ENCODE measurements at regions not wholly inside any gene's neighbourhood (a gene's known extent, or its start where the extent isn't known, plus 50 kb on each side); places are given as distances from the start of the nearest gene placed in this dataset.

DNA sequence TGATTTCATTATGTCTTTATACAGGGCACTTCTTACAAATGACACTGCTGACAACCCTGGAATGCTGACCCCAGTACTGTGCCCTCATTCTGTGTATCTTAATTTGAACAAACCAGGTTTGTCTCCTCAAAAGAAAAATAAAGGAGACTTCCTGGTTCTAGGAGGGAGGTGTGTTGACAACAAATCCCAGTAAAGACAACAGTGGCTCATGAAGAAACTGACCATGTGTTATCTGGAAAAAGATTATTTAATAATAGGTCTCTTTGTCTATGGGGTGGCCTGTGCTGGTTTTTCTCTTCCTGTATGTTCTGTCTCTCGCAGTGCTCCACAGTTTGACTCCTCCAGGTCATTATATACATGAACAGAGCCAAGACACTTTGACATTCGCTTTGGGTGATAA is 454.6 kb downstream of the LMO4 start:
- DNase-seq (ENCODE audit: low spot score), result no peak

DNA sequence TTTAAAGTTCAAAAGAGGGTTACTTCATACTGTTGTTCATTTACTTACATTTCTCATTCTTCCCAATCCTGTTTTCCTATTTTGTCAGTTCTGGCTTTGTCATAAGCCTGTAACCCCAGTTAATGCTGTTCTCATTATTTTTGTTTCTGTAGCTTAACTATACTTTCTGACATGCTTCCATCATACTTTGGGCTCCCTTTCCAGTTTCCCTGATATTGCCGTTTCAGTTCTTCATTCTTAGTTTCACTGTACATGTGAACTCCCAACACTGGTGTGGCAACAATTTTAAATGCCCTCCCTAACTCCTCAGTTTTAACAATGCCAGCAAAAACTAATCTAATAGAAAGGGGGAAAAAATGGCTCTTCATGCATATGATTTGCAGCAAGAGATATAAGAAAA is 456.7 kb downstream of the LMO4 start:
- no peak for DNase-seq (ENCODE audit: low spot score)

DNA sequence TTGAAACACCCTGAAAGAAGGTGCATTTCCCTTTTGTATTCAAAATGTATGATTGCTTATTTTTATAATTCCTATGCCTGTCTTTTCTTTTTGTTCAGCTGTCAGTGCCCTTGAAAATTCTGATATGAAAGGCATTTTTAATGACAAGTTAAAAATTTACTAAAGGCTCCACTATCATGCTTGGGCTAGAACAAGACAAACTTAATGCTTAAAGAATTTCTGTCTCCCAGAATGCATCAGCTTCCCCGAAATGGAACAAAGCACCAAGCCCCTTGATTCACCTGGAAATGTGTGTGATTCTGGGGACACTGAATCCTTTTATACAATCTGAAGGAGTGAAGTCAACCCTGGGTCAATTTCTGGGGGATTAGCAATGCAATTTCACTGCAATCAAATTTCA is 457.5 kb downstream of the LMO4 start:
- no peak for DNase-seq (ENCODE audit: low spot score)

DNA sequence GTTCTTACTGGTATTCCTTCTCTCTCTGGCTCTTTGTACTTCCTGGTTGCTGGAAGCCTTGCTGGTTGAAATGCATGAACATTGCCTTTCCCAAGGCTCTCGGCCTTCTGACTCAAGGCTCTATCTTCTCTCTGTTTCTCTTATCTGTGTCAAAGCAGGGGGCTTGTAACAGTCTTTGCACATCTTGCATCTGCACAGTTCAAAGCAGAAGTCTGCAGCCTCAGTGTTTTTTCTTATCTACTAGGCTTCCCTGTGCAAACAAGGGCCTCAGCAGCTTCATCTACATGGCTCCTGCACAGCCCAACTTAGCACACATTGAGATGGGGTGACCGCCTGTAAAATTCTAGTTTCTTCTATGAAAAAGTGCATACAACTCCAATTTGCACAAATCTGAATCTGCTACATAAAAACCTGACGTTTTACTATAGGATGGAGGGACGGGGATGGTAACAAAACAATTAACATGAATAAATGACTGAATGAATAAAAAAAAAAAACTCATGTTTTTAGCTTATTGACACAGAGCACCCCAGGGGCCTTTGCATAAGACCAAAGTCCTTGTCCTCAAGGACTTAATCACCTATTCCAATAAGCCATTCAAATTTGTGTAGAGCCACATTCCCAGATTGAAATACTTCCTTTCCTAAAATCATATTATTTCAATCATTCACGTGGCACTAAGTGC is 458.3 kb downstream of the LMO4 start:
- no peak for DNase-seq (ENCODE audit: low spot score)

DNA sequence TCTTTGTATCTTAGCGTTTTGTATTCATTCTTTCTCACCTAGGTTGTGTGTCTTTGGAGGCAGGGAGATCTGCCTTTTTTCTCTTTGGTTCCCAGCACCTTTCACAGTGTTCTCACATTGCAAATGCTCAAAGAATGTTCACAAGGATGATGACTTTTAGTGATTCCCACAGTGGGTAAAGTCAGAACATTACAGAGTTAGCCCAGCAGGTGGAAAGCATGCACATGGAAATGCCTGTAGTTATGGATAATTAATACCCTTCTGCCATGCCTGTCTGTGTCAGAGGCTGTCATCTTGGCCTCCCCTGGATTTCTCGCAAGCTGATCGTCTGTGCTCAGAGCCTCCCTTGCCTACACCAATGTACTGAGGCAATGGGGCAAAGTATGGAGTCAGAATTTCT is 458.9 kb downstream of the LMO4 start:
- no peak for DNase-seq (ENCODE audit: low spot score)

DNA sequence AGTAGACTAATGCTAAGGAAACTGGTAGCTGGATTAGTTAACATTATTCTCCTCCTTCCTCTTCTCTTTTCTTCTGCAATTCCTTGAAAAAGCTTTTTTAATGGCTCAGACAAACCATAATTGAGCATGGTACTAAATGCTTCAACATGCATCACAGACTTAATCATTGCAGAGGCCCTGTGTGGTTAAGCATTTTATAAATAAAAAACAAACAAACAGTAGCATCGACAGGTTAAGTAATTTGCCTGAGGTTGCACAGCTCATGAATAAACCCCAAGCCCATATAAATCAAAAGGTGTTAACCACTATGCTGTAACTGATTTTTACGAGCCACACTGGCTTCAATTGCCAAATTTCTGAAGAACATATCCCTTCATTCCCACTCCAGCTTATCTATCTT is 462.1 kb downstream of the LMO4 start:
- no peak for DNase-seq (ENCODE audit: low spot score)

DNA sequence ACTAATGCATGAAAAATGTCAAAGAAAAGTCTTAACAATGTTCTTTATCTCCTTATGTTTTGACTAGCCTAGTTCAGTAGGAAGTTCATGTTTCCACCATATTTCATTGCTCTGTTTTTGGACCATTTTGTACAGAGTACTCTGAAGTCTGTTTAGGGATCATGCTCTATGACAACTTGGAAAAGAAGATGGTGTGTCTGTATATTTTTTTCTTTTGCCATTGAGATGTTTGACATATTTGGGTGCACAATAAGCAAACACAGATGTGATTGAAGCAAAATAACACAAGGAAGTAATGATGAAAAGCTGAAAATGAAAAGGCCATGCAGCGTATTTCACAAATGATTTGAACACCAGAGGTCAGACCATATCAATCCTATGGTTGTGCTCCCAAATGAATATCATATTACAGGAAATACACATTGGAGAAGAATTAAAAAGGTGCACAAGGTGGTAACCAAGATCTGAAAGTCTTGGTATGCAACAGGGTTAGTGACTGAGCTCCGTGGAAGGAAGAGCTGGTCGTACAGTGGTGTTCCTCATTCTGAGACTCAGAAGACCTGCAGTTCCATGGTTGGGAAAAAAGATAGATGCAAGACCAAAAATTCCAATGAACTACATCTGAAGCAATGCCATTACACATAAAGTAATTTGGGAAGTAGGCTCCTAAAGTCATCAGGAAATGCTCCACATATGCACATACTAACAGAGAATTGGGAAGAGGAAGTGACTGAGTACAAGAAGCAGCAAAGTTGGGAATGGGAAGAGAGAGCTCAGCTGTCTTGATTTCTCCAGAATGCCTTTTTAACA is 463.5 kb downstream of the LMO4 start:
- DNase-seq (ENCODE audit: low spot score), result no peak

DNA sequence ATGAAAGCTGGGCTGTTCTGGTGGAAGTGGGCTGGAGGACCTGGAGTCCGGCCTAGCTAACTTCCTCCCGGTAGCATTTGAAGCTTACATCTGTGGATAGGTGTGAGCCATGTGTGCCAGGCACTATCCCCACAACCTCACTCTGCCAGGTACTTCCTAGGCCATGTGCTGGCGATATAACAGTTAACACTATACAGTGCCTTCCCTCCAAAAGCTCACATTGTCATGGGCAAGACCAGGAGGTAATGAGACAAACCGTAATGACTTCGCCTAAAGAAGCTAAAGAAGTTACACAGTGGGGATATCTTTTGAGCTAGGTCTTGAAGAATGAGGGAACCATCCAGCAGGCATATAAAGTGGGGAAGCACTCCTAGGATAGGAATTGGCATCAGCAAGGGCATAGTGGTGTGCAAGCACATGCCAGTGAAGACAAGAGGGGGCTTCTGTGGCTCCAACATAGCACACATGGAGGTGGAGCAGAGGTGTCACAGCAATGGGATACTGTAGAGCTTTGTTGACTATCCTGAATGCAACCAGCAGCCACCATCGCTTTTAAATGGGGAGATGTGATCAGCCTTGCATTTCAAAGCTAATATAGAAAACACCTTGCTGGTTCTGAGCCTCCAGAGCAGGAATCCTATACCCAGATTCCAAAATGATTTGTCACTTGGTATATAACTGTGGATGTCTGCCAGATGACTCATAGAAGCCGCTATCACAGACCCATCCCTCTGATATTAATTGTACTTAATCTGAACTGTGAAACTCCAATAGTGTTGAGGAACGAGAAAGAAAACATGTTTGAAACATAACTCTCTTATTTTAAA is 466.3 kb downstream of the LMO4 start:
- peak; percentile 16 for DNase-seq (ENCODE audit: low spot score)

DNA sequence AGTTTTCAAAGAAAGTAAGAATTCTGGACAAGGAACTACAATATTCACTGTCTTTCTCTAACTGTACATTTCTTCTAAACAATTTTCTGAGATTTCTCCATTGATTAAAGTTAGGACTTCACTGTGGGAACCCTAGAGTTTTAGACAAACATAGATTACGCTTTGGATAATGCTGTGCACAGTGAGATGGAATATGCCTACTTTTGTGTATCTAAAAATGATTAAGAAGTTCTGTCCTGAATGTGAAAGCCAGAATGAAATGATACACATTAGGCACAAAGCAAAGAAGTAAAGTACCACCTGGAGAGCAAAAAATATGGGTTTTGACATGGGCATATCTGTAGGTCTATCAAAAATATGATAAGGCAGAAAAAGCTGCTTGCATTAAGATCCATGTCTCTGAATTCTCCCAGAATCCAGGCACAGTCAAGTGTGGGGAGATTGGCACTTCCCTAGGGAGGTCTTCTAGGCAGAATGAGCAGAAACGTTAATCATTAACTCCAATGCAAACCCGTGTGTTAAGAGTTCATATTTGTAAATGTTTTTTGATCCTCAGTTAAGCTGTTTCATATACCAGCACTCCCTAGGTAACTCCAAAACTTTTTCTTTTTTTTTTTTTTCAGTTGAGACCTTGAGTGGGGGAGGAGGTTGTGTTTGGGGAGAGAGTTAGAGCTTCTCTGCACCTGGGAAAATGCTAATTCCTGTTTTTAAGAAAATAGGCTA is 467.1 kb downstream of the LMO4 start:
- DNase-seq (ENCODE audit: low spot score), result no peak

DNA sequence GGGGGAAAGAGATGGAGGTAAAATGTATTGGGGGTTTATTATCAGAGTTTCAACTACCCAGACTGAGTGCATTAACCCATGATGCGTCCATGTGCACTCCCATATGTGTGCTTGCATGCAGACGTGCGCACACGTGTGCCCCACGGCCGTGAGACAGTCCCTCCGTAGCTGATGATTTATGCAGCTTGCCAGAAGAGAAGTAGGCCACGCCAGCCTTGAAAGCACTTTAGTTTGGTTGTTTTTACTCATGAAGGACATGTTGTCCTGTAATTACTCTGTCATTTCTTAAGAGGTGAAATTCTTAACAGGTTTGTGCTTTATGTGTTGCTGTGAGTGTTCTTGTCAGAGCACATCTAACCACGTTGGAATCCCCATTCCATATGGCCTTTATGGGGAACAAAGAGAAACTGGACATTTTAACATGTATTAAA is 467.8 kb downstream of the LMO4 start:
- no peak for DNase-seq (ENCODE audit: low spot score)

DNA sequence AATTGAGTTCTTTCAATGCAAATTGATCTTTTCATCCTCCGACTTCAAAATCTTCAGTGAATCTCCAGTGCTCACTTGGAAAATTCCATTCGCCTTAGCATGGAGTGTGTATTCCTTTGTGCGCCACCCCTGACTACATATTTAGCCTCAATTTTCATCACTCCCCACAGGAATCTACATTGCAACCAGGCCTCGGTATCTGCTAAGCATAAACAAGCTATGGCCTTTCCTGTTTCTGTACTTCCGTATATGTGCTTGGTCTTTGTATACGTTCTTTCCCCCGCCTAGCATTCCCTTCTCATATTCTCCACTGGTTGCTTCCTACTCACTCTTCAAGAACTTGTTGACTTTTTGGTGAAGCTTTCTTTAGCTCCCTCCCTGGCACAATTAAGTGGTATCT is 470.8 kb downstream of the LMO4 start:
- no peak for DNase-seq (ENCODE audit: low spot score)

DNA sequence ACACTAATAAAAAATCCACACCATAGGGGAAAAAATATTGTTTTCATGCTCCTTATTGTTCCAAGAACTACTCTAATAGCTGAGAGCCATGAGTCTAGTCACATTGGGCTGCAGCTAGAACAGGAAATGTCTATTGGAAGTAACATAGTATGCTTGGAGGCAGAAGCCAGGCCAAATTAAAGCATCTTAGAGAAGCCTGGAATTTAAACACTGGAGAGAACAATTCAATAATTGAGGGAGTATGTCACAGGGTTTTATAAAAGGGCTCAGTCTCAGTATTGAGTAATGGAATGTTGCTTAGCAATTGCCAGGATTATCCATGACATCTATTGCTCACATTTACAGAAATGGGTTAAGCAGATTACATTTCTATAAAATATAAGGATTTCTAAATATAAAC is 471.3 kb downstream of the LMO4 start:
- peak; percentile 12 for DNase-seq (ENCODE audit: low spot score)

DNA sequence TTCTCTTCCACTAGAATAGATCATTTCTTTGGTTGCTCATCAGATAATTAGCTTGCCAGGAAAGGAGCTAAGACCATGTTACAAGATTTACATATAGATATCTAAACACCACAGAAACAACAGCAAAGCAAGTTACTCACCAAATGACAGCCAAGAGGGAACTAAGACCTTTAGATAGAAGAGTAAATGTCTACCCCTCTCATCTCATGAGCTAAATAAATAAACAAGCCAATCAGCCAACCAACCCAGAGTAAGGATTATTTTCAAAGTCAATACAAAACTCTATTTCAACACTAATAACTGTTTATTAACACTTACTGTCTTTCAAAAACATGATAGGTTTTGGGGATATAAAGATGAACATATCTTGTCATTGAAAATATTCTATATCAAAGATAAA is 474.7 kb downstream of the LMO4 start:
- no peak for DNase-seq (ENCODE audit: low spot score)

DNA sequence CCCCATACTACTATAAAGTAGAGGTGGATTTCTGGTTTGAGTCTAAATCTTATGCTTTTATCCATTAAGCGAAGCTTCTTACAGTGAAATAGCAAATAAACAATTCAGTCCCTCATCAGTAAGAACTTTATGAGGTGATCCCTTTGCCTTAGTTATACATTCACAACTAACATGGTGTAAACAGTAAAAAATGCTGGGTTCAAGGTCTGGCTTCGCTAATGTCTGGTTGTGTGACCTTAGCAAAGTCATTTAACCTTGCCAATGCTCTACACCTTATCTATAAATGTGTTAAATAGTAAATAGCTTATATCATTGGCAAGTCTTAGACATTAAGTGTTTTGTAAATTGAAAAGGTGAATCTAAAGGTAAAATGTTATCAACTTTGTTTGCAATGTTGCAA is 475.4 kb downstream of the LMO4 start:
- DNase-seq (ENCODE audit: low spot score), result no peak

DNA sequence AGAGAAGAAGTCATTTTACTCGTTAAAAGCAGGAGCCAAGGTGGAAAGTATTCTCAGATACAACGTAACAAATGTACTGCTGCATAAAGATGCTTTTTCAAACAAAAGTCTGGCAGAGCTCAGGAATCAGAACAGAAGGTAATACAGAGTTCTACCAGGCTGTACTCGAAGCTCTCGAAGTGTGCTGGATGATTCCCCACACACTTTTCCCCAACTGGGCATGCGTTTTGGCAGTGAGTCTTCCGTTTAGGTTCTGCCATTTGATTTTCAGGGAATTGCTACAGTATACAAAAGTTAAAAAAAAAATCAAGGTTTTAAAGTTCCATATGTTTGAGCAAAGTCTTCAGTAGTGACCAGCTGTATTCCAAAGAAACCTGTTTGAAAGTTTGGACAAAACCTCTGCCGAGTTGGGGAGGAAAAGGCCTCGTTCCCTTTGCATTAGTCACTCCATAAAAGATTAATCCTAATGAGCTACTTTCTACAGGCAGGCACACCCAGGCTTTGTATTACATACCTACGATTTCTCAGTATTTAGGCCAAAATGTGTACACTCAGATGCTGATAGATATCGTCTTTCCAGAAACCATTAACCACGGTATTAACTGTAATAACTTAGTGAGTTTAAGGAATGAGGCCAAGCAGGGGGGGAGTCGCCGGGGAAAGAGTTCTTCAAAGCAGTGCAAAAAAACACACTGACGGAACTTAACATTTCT is 477.1 kb downstream of the LMO4 start:
- DNase-seq (ENCODE audit: low spot score), result peak; percentile 61

DNA sequence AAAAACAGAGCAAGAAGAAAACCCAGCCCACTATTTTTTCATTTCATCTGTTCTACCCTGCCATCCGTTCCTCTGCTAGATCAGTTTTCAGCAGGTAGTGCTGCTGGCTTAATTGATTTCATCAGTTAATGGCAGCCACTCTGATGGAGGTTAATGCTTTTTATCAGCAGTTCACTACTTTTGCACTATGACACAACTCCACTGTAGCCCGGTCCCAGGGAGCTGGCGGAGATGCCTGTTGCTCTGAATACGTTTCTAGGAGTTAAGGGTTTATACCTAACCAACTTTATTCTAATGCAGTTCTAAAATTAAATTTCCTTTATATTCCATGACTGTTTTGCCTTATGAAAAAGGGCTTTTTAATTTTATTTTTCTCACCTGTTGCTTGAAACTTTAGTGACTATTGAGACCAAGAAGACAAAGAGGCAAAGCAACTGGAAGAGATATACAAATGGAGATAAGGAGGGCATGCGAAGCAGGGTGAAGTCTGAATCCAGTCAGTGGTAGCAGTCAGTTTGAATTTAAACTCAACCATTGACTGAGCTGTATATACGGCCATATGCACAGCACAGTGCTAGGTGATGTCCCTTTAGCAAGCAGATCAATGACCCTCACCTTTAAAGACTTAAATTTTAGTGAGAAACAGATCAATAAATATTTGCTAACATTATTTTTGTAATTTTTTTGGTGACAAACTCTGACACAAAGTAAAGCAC is 477.9 kb downstream of the LMO4 start:
- DNase-seq (ENCODE audit: low spot score), result no peak

DNA sequence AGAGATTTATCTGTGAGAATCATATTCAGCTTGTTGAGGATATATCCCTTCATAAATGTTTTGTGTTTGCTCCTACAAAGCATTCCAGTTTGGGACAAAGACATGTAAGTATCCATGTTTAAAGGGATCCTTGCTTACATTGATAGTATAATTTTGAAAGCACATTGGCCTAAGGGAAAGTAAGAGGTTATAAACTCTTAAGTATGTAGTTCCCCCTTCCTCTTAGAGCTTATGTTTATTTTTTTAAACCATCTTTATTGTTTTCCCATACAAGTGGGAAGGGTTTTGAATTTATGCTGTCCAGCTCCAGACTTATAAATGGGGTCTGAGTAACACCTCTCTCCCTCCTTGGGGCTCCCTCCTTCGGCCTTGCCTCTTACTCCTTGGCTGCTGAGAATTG is 481.5 kb downstream of the LMO4 start:
- DNase-seq (ENCODE audit: low spot score), result no peak

DNA sequence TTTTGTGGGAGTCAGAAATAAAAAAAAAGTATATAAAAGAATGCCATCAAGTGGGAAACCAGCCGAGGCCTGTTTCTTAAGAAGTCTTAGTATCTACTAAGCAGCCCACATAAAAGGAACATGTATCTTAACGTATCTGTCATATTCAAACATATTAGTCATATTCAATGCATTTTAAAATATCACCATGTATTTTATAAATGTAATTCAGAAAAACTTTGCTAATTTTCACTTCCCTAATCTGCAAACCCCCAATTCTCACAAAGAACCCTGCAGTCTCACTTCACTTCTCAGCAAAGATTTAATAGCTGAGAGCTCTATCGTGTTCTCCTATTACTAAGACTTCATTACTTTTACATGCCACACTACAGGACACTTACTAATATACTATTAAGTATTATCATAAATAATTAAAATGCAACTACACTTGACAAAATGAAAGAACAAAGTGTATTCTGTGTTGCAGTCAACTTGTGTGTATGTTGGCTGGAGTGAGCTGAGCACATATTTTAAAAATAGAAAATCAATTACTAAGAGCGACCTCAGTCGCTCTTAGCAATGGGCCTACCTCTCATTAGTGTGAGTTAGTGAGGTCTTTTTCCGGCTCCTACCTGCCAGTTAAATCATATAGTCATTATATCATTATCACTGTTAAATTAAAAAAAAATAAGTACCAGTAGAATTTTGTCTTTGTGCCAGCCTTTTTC is 484.3 kb downstream of the LMO4 start:
- no peak for DNase-seq (ENCODE audit: low spot score)

DNA sequence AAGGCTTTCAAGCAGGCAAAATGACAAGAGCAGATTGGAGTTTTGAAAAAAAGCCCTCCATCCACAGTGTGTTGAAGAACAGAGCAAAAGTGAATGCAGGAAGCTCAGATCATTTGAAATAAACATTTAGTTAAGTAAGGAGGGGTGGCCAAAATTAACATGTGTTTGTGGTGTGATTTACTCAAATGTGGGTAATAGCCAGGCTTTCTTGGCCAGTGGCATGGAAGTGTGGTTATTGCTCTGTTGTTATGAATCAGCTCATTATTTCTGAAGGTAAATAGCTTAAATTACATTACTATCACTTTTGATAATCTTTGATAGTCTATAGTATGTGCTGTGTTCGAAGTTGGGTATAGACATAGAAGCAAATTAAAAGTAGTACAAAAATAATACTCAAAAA is 485.9 kb downstream of the LMO4 start:
- peak; percentile 23 for DNase-seq (ENCODE audit: low spot score)

DNA sequence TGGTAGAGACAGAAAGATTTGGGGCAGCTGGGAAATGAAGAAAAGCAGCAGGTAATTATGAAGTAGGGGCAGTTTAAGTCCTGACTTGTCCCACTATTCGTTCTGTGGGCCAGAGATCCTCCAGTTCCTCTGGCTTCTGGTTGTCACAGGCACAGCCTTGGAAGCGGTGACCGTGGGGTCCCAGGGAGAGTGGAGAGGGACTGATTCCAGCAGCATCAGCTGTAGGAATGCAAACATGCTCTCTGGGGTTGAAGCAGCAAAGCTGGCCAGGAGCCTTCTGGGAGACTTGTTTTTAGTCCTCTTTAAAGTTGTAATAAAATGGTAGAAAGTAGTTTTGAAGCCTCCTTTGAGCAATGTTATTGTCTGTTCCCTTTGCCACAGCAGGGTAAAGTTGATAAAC is 488.0 kb downstream of the LMO4 start:
- no peak for DNase-seq (ENCODE audit: low spot score)
